ENCODE measurements at regions not wholly inside any gene's neighbourhood (a gene's known extent, or its start where the extent isn't known, plus 50 kb on each side); places are given as distances from the start of the nearest gene placed in this dataset.

GRCh38 chr12:90122681-90123080 lies 414.0 kb upstream of the ATP2B1 start:
- no peaks in the 10 kb centered on the region for H3K27me3 Mint-ChIP-seq (ENCODE audit: low read depth, unreplicated experiment)
- Histone ChIP-seq H2AFZ (ENCODE audit: low read depth, low read length) (no peak overlapping the region), H3K4me2 (ENCODE audit: low read length) (no peak overlapping the region), H3K9ac (ENCODE audit: low read length) (no peak overlapping the region), H4K20me1 (ENCODE audit: insufficient read depth, low read length) (no peaks in the 10 kb centered on the region), H3K27ac (ENCODE audit: low read depth, low read length) (no peak overlapping the region), H3K4me1 (ENCODE audit: insufficient read depth, low read length) (no peaks in the 10 kb centered on the region), H3K79me2 (ENCODE audit: insufficient read depth, low read length) (no peaks in the 10 kb centered on the region), H3K9me3 (ENCODE audit: insufficient read depth, low read depth, low read length) (peaks cover 8% of the 10 kb centered on the region), H3K4me3 (ENCODE audit: insufficient read depth, low read depth, low read length) (no peak overlapping the region), H3K36me3 (ENCODE audit: insufficient read depth, low read length) (no peaks in the 10 kb centered on the region), H3K27me3 (ENCODE audit: insufficient read depth, low read length) (no peaks in the 10 kb centered on the region)
- H3K4me3 Mint-ChIP-seq (ENCODE audit: unreplicated experiment), result no peak overlapping the region
- TF ChIP-seq CTCF (IDR thresholded peaks at IDR 0.05; ENCODE audit: insufficient read depth, low read depth, low read length) (no peak), EZH2 (IDR thresholded peaks at IDR 0.05; ENCODE audit: insufficient read depth, low read length) (no peak)
- FAIRE-seq (no peak), DNase-seq (ENCODE audit: low read depth) (no peak)
- peaks cover 16% of the 10 kb centered on the region for H3K9me3 Mint-ChIP-seq (ENCODE audit: unreplicated experiment)
- no peaks in the 10 kb centered on the region for H3K36me3 Mint-ChIP-seq (ENCODE audit: low read depth, unreplicated experiment)
- no peak overlapping the region for H3K27ac Mint-ChIP-seq (ENCODE audit: unreplicated experiment)
- no peaks in the 10 kb centered on the region for H3K4me1 Mint-ChIP-seq (ENCODE audit: low read depth, unreplicated experiment)

GRCh38 chr12:90120627-90121026 lies 412.0 kb upstream of the ATP2B1 start:
- no peak for FAIRE-seq
- Mint-ChIP-seq H3K36me3 (ENCODE audit: low read depth, unreplicated experiment) (no peaks in the 10 kb centered on the region), H3K27ac (ENCODE audit: unreplicated experiment) (no peak overlapping the region)

More at GRCh38 chr12:90120627-90121026, 412.0 kb upstream of the ATP2B1 start:
- H3K4me3 ChIP-seq (ENCODE audit: insufficient read depth, low read depth, low read length), result no peak overlapping the region
- no peaks in the 10 kb centered on the region for H3K27me3 ChIP-seq (ENCODE audit: insufficient read depth, low read length)
- DNase-seq (ENCODE audit: low read depth), result no peak
- H3K4me1 ChIP-seq (ENCODE audit: insufficient read depth, low read length), result no peaks in the 10 kb centered on the region
- no peaks in the 10 kb centered on the region for H3K27me3 Mint-ChIP-seq (ENCODE audit: low read depth, unreplicated experiment)
- no peak overlapping the region for H3K4me3 Mint-ChIP-seq (ENCODE audit: unreplicated experiment)
- H3K4me1 Mint-ChIP-seq (ENCODE audit: low read depth, unreplicated experiment), result no peaks in the 10 kb centered on the region
- TF ChIP-seq CTCF (IDR thresholded peaks at IDR 0.05; ENCODE audit: insufficient read depth, low read depth, low read length), result no peak
- no peak for TF ChIP-seq EZH2 (IDR thresholded peaks at IDR 0.05; ENCODE audit: insufficient read depth, low read length)
- peaks cover 8% of the 10 kb centered on the region for H3K9me3 ChIP-seq (ENCODE audit: insufficient read depth, low read depth, low read length)
- H3K9me3 Mint-ChIP-seq (ENCODE audit: unreplicated experiment), result peaks cover 12% of the 10 kb centered on the region
- H4K20me1 ChIP-seq (ENCODE audit: insufficient read depth, low read length), result no peaks in the 10 kb centered on the region
- no peak overlapping the region for H3K4me2 ChIP-seq (ENCODE audit: low read length)
- no peak overlapping the region for H3K9ac ChIP-seq (ENCODE audit: low read length)
- H2AFZ ChIP-seq (ENCODE audit: low read depth, low read length), result no peak overlapping the region
- no peaks in the 10 kb centered on the region for H3K79me2 ChIP-seq (ENCODE audit: insufficient read depth, low read length)
- no peak overlapping the region for H3K27ac ChIP-seq (ENCODE audit: low read depth, low read length)
- H3K36me3 ChIP-seq (ENCODE audit: insufficient read depth, low read length), result no peaks in the 10 kb centered on the region
